ENCODE measurements at regions not wholly inside any gene's neighbourhood (a gene's known extent, or its start where the extent isn't known, plus 50 kb on each side); places are given as distances from the start of the nearest gene placed in this dataset.
A peak's percentile ranks its signal among the peaks of the same experiment; 100 is the strongest.

GRCh38 chr1:235004840-235005391 is 123.7 kb downstream of the TOMM20 start:
- H2AK5ac ChIP-seq (ENCODE audit: low read length), result no peak overlapping the region

GRCh38 chr1:235004276-235004675 is 124.4 kb downstream of the TOMM20 start:
- H3K79me1 ChIP-seq (ENCODE audit: low read length), result peaks cover 14% of the 10 kb centered on the region
- no peak overlapping the region for H4K91ac ChIP-seq (ENCODE audit: low read depth, low read length)
- H3K4ac ChIP-seq (ENCODE audit: low read depth, low read length), result no peak overlapping the region
- H3K27me3 ChIP-seq (ENCODE audit: insufficient read depth, low read length), result no peaks in the 10 kb centered on the region
- H2BK120ac ChIP-seq (ENCODE audit: insufficient read depth, low read length, poor library complexity), result no peak overlapping the region
- no peak overlapping the region for H2AFZ ChIP-seq (ENCODE audit: insufficient read depth, low read length, poor library complexity)
- H4K8ac ChIP-seq (ENCODE audit: low read depth, low read length), result no peak overlapping the region
- peaks cover 2% of the 10 kb centered on the region for H3K79me2 ChIP-seq (ENCODE audit: control insufficient read depth, insufficient read depth, low read length, poor library complexity)
- no CpG with 5 or more reads among the region's 2 CpGs for WGBS (ENCODE audit: extremely low coverage, insufficient coverage, insufficient read length)
- no peak overlapping the region for H3K4me2 ChIP-seq (ENCODE audit: low read length)
- H3K14ac ChIP-seq (ENCODE audit: low read length), result no peak overlapping the region
- H3K36me3 ChIP-seq (ENCODE audit: control insufficient read depth in 1 of 2, insufficient read depth in 2 of 2, low read length in 2 of 2), result no peaks in the 10 kb centered on the region
- no peak overlapping the region for H3K18ac ChIP-seq (ENCODE audit: low read length)
- H2AK5ac ChIP-seq (ENCODE audit: low read length), result no peak overlapping the region
- H3K9me3 ChIP-seq (ENCODE audit: insufficient read depth, low read depth, low read length), result peaks cover 1% of the 10 kb centered on the region
- no peak overlapping the region for H3K23ac ChIP-seq (ENCODE audit: low read length)
- H2BK12ac ChIP-seq (ENCODE audit: low read length), result no peak overlapping the region
- no peak for DNase-seq
- H3K9ac ChIP-seq (ENCODE audit: low read length), result no peak overlapping the region
- H3K27ac ChIP-seq (ENCODE audit: low read depth, low read length), result no peak overlapping the region
- no peak overlapping the region for H4K12ac ChIP-seq (ENCODE audit: low read depth, low read length)
- no peak overlapping the region for H2BK5ac ChIP-seq (ENCODE audit: low read depth, low read length, poor library complexity)
- H3K4me1 ChIP-seq (ENCODE audit: control insufficient read depth in 1 of 2, insufficient read depth in 2 of 2, low read length in 2 of 2), result peaks cover 8 to 15% of the 10 kb centered on the region in 2 experiments
- H3K4me3 ChIP-seq (ENCODE audit: low read depth, low read length), result no peak overlapping the region

More at GRCh38 chr1:235004840-235005391, 123.7 kb downstream of the TOMM20 start:
- H3K27ac ChIP-seq (ENCODE audit: low read depth, low read length), result no peak overlapping the region
- no CpG with 5 or more reads among the region's 3 CpGs for WGBS (ENCODE audit: extremely low coverage, insufficient coverage, insufficient read length)
- H3K36me3 ChIP-seq (ENCODE audit: control insufficient read depth in 1 of 2, insufficient read depth in 2 of 2, low read length in 2 of 2), result no peaks in the 10 kb centered on the region
- peaks cover 2 to 8% of the 10 kb centered on the region in 2 experiments for H3K4me1 ChIP-seq (ENCODE audit: control insufficient read depth in 1 of 2, insufficient read depth in 2 of 2, low read length in 2 of 2)
- H2AFZ ChIP-seq (ENCODE audit: insufficient read depth, low read length, poor library complexity), result no peak overlapping the region
- H2BK12ac ChIP-seq (ENCODE audit: low read length), result no peak overlapping the region
- no peak overlapping the region for H2BK5ac ChIP-seq (ENCODE audit: low read depth, low read length, poor library complexity)
- no peak overlapping the region for H3K4ac ChIP-seq (ENCODE audit: low read depth, low read length)
- no peak overlapping the region for H3K18ac ChIP-seq (ENCODE audit: low read length)
- no peaks in the 10 kb centered on the region for H3K79me2 ChIP-seq (ENCODE audit: control insufficient read depth, insufficient read depth, low read length, poor library complexity)
- H4K91ac ChIP-seq (ENCODE audit: low read depth, low read length), result no peak overlapping the region
- no peak overlapping the region for H4K12ac ChIP-seq (ENCODE audit: low read depth, low read length)
- peaks cover 1% of the 10 kb centered on the region for H3K9me3 ChIP-seq (ENCODE audit: insufficient read depth, low read depth, low read length)
- no peak overlapping the region for H3K4me2 ChIP-seq (ENCODE audit: low read length)
- no peak for DNase-seq
- H3K4me3 ChIP-seq (ENCODE audit: low read depth, low read length), result no peak overlapping the region
- no peak overlapping the region for H3K23ac ChIP-seq (ENCODE audit: low read length)
- no peak overlapping the region for H3K9ac ChIP-seq (ENCODE audit: low read length)
- H2BK120ac ChIP-seq (ENCODE audit: insufficient read depth, low read length, poor library complexity), result no peak overlapping the region
- no peaks in the 10 kb centered on the region for H3K27me3 ChIP-seq (ENCODE audit: insufficient read depth, low read length)
- H3K14ac ChIP-seq (ENCODE audit: low read length), result no peak overlapping the region
- no peak overlapping the region for H4K8ac ChIP-seq (ENCODE audit: low read depth, low read length)
- H3K79me1 ChIP-seq (ENCODE audit: low read length), result peaks cover 7% of the 10 kb centered on the region

DNA sequence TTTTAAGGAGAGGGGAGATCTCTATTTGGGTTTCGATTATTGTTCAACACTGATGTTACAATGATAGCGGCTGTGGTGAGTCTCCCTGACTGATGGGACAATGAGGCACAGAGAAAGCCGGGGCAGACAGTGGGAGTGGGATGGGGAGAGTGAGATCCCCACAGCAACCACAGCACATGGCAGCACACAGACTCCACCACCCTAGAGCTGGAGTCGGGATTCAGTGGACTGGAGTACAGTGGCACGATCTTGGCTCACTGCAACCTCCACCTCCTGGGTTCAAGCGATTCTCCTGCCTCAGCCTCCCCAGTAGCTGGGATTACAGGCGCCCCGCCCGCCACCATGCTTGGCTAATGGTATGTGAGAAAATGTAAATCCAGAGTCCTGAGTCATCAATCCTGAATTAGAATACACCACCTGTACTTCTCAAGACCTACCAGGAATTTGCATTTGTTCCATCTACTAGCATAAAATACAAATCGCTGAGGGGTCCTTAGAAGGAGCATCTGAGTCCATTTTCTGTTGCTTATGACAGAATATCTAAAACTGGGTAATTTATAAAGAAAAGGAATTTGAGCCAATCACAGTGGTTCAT is 125.8 kb downstream of the TOMM20 start:
- Histone ChIP-seq H3K27ac (ENCODE audit: low read depth, low read length) (no peak overlapping the region), H2AFZ (ENCODE audit: insufficient read depth, low read length, poor library complexity) (no peak overlapping the region), H4K8ac (ENCODE audit: low read depth, low read length) (no peak overlapping the region), H3K4me2 (ENCODE audit: low read length) (no peak overlapping the region), H4K91ac (ENCODE audit: low read depth, low read length) (peak overlapping the region; percentile 20), H3K79me1 (ENCODE audit: low read length) (peaks cover 24% of the 10 kb centered on the region), H4K12ac (ENCODE audit: low read depth, low read length) (no peak overlapping the region), H3K36me3 (ENCODE audit: control insufficient read depth in 1 of 2, insufficient read depth in 2 of 2, low read length in 2 of 2) (no peaks in the 10 kb centered on the region), H3K9me3 (ENCODE audit: insufficient read depth, low read depth, low read length) (peaks cover 1% of the 10 kb centered on the region), H3K9ac (ENCODE audit: low read length) (no peak overlapping the region), H3K4me1 (ENCODE audit: control insufficient read depth in 1 of 2, insufficient read depth in 2 of 2, low read length in 2 of 2) (peaks cover 18 to 24% of the 10 kb centered on the region in 2 experiments), H3K4ac (ENCODE audit: low read depth, low read length) (no peak overlapping the region), H3K14ac (ENCODE audit: low read length) (no peak overlapping the region), H3K79me2 (ENCODE audit: control insufficient read depth, insufficient read depth, low read length, poor library complexity) (peaks cover 3% of the 10 kb centered on the region), H3K27me3 (ENCODE audit: insufficient read depth, low read length) (no peaks in the 10 kb centered on the region), H2BK5ac (ENCODE audit: low read depth, low read length, poor library complexity) (no peak overlapping the region), H3K23ac (ENCODE audit: low read length) (no peak overlapping the region), H2AK5ac (ENCODE audit: low read length) (peak overlapping the region; percentile 38), H2BK120ac (ENCODE audit: insufficient read depth, low read length, poor library complexity) (no peak overlapping the region), H2BK12ac (ENCODE audit: low read length) (peak overlapping the region; percentile 25), H3K4me3 (ENCODE audit: low read depth, low read length) (no peak overlapping the region), H3K18ac (ENCODE audit: low read length) (no peak overlapping the region)
- DNase-seq, result peak in 1 of 2 donors; percentile 68
- no CpG with 5 or more reads among the region's 10 CpGs for WGBS (ENCODE audit: extremely low coverage, insufficient coverage, insufficient read length)

DNA sequence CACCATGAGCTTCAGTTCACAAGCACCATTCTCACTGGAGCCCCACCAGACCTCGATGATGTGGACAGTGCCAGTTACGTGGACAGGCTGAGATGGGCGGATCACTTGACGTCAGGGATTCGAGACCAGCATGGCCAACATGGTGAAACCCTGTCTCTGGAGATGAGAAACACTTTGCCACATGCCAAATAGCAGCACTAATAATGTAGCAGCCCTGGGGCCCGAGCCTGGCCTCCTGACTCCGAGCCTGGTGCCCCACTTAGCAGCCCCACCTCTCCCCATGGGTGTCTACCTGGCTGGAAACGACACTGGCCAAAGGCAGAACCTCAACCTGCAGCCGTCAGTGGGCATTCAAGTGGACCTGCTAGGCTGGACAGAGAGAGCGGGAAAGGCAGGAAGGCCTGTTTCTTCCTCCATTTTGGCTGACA is 129.1 kb downstream of the TOMM20 start:
- peak overlapping the region; percentile 99 for H2AK5ac ChIP-seq (ENCODE audit: low read length)
- H3K9ac ChIP-seq (ENCODE audit: low read length), result no peak overlapping the region
- peaks cover 33% of the 10 kb centered on the region for H3K79me1 ChIP-seq (ENCODE audit: low read length)
- peak overlapping the region; percentile 45 for H2AFZ ChIP-seq (ENCODE audit: insufficient read depth, low read length, poor library complexity)
- no peak for DNase-seq
- H2BK120ac ChIP-seq (ENCODE audit: insufficient read depth, low read length, poor library complexity), result peak overlapping the region; percentile 62
- H3K4ac ChIP-seq (ENCODE audit: low read depth, low read length), result peak overlapping the region; percentile 53
- no peak overlapping the region for H3K27ac ChIP-seq (ENCODE audit: low read depth, low read length)
- peaks cover 6% of the 10 kb centered on the region for H3K79me2 ChIP-seq (ENCODE audit: control insufficient read depth, insufficient read depth, low read length, poor library complexity)
- no CpG with 5 or more reads among the region's 10 CpGs for WGBS (ENCODE audit: extremely low coverage, insufficient coverage, insufficient read length)
- H3K4me1 ChIP-seq (ENCODE audit: control insufficient read depth in 1 of 2, insufficient read depth in 2 of 2, low read length in 2 of 2), result peaks cover 27 to 34% of the 10 kb centered on the region in 2 experiments
- H4K91ac ChIP-seq (ENCODE audit: low read depth, low read length), result peak overlapping the region; percentile 96
- no peaks in the 10 kb centered on the region for H3K27me3 ChIP-seq (ENCODE audit: insufficient read depth, low read length)
- H3K4me3 ChIP-seq (ENCODE audit: low read depth, low read length), result no peak overlapping the region
- H2BK5ac ChIP-seq (ENCODE audit: low read depth, low read length, poor library complexity), result peak overlapping the region; percentile 23
- H3K14ac ChIP-seq (ENCODE audit: low read length), result peak overlapping the region; percentile 65
- H4K12ac ChIP-seq (ENCODE audit: low read depth, low read length), result no peak overlapping the region
- H3K18ac ChIP-seq (ENCODE audit: low read length), result peak overlapping the region; percentile 48
- H2BK12ac ChIP-seq (ENCODE audit: low read length), result peak overlapping the region; percentile 77
- peak overlapping the region; percentile 10 for H4K8ac ChIP-seq (ENCODE audit: low read depth, low read length)
- no peak overlapping the region for H3K4me2 ChIP-seq (ENCODE audit: low read length)
- no peaks in the 10 kb centered on the region for H3K36me3 ChIP-seq (ENCODE audit: control insufficient read depth in 1 of 2, insufficient read depth in 2 of 2, low read length in 2 of 2)
- no peak overlapping the region for H3K23ac ChIP-seq (ENCODE audit: low read length)
- no peaks in the 10 kb centered on the region for H3K9me3 ChIP-seq (ENCODE audit: insufficient read depth, low read depth, low read length)
